Adrenal gland (tissue), 5 donors: ENCODE measurements at regions not wholly inside any gene's neighbourhood (a gene's known extent, or its start where the extent isn't known, plus 50 kb on each side); places are given as distances from the start of the nearest gene placed in this dataset.

Source experiments
- CTCF ChIP-seq, 6 experiments: fragments of 450-650 bp in 4 of 6; fragments of 200-600 bp in 2 of 6; sonication (generic) in 1 of 6; IDR thresholded peaks; 1 replicate in 5 of 6; 2 replicates in 1 of 6; pipeline versions ENCODE4 v1.5.1 to v1.8.0; 2016 to 2021; ENCODE audit warnings: antibody characterized with exemption in 6 of 6, mild to moderate bottlenecking in 2 of 6, moderate library complexity in 1 of 6
- POLR2A ChIP-seq, 2 donors: fragments of 450-650 bp; IDR thresholded peaks; one replicate each; pipeline ENCODE4 v1.6.1; 2017; ENCODE audit warnings: antibody characterized with exemption in 2 of 2, mild to moderate bottlenecking in 2 of 2, moderate library complexity in 1 of 2
- donor health status: DM: no; HTN: no; CAD: no.

DNA sequence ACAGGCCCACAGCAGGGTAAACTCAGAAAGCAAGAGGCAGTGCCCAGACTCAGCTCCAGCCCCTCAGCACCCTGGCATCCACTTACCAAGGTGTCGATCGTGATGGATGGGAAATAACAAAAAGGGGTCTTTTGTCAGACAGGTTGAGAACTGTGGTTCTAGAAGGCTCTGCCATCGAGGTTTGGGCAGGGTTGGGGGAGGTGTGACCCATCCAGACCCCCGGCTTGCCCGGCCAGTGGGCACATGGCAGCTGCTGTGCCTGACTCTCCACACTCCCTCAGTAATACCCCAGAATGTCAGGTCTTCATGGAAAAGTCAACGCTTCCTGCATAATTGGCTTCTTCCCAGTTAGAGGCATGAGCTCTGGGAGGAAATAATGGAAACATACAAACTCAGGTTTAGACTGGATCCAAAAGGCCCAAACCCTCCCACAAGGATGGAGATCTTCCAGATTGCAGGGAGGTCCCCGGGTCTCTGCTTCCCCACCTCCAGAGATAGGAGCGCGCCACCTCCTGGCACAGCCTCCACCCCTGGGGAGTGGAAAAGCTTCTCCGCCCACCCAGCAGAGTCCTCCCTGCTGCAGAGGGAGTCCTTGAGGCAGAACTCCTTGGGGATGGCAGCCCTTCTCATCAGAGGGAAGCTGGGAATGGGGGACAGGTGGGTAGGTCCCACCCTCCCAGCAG is 149.8 kb upstream of the IQSEC1 start:
- no peak for TF ChIP-seq CTCF (IDR thresholded peaks at IDR 0.05)
- TF ChIP-seq POLR2A (IDR thresholded peaks at IDR 0.05): no peak
